ENCODE measurements at regions not wholly inside any gene's neighbourhood (a gene's known extent, or its start where the extent isn't known, plus 50 kb on each side); places are given as distances from the start of the nearest gene placed in this dataset.

DNA sequence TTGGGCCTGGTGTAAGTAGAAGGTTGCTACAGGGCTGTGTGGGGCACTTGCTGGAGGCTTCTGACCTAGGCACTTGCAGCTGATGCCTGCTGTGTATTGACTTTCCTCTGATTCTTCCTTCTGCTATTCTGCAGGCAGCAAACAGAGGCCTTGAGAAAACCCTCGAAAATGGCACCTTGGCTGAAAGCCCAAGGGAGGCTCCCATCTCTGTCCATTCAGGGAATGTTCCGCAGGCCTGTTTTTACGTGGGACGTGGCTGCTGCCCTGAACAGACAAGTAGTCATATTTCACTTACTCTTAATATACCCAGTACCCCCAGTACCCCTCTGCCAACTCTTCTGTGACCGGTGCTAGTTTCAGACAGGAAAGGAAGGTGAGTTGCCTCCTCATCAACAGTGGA lies 664.7 kb downstream of the INHBA start:
- TF ChIP-seq ZNF565 (CRISPR knock-in tag; conservative IDR thresholded peaks at IDR 0.05; ENCODE audit: low read depth) (no peak), TOX (CRISPR knock-in tag; IDR thresholded peaks at IDR 0.05; ENCODE audit: borderline replicate concordance) (no peak), PPARA (CRISPR knock-in tag; IDR thresholded peaks at IDR 0.05; ENCODE audit: borderline replicate concordance) (no peak), ZNF8 (CRISPR knock-in tag; IDR thresholded peaks at IDR 0.05) (no peak)

Data from SK-N-SH treated with all-trans-retinoic acid at 6 μM for 48 hours (cell line).